ENCODE measurements at regions not wholly inside any gene's neighbourhood (a gene's known extent, or its start where the extent isn't known, plus 50 kb on each side); places are given as distances from the start of the nearest gene placed in this dataset.
"Not testable (repeated sequence)": the region's sequence is repeated elsewhere in the genome, so short reads cannot be mapped to it uniquely, and the experiment has no call there.

- H3K4me3 ChIP-seq (replicated peaks in 1 of 2; ENCODE audit: low read depth in 2 of 2, low read length in 2 of 2): no peak overlapping the region
- no peak for DNase-seq (ENCODE audit: low read depth in 2 of 2)
Measured at GRCh38 chr2:62396880-62397279, 109.1 kb downstream of the TMEM17 start.

GRCh38 chr2:62393293-62393692, 112.7 kb downstream of the TMEM17 start:
- no peak for TF ChIP-seq CTCF (IDR thresholded peaks at IDR 0.05; ENCODE audit: low read depth, low read length)
- DNase-seq (ENCODE audit: low read depth in 2 of 2): no peak
- H3K4me3 ChIP-seq (replicated peaks in 1 of 2; ENCODE audit: low read depth in 2 of 2, low read length in 2 of 2): no peak overlapping the region

More at GRCh38 chr2:62396880-62397279, 109.1 kb downstream of the TMEM17 start:
- no peak for TF ChIP-seq CTCF (IDR thresholded peaks at IDR 0.05; ENCODE audit: low read depth, low read length)

GRCh38 chr2:62391696-62392095, 114.3 kb downstream of the TMEM17 start:
- no peak for DNase-seq (ENCODE audit: low read depth in 2 of 2)
- H3K4me3 ChIP-seq (replicated peaks in 1 of 2; ENCODE audit: low read depth in 2 of 2, low read length in 2 of 2): no peak overlapping the region
- no peak for TF ChIP-seq CTCF (IDR thresholded peaks at IDR 0.05; ENCODE audit: low read depth, low read length)

- not testable (repeated sequence) for DNase-seq (ENCODE audit: low read depth in 2 of 2); H3K4me3 ChIP-seq (replicated peaks in 1 of 2; ENCODE audit: low read depth in 2 of 2, low read length in 2 of 2)
Measured at GRCh38 chr2:62386378-62386777, 119.6 kb downstream of the TMEM17 start.

- TF ChIP-seq CTCF (IDR thresholded peaks at IDR 0.05; ENCODE audit: low read depth, low read length): no peak
- DNase-seq (ENCODE audit: low read depth in 2 of 2): peak in 1 of 2 donors; percentile 37
- no peak overlapping the region for H3K4me3 ChIP-seq (replicated peaks in 1 of 2; ENCODE audit: low read depth in 2 of 2, low read length in 2 of 2)
Measured at GRCh38 chr2:62383846-62384245, 122.1 kb downstream of the TMEM17 start.

- TF ChIP-seq CTCF (IDR thresholded peaks at IDR 0.05; ENCODE audit: low read depth, low read length): no peak
- H3K4me3 ChIP-seq (replicated peaks in 1 of 2; ENCODE audit: low read depth in 2 of 2, low read length in 2 of 2): no peak overlapping the region
- DNase-seq (ENCODE audit: low read depth in 2 of 2): peak; percentile 14 to 20
Measured at GRCh38 chr2:62382757-62383156, 123.2 kb downstream of the TMEM17 start.

- H3K4me3 ChIP-seq (replicated peaks in 1 of 2; ENCODE audit: low read depth in 2 of 2, low read length in 2 of 2): no peak overlapping the region
- no peak for TF ChIP-seq CTCF (IDR thresholded peaks at IDR 0.05; ENCODE audit: low read depth, low read length)
- no peak for DNase-seq (ENCODE audit: low read depth in 2 of 2)
Measured at GRCh38 chr2:62382122-62382521, 123.9 kb downstream of the TMEM17 start.

All from cardiac fibroblast (primary cell).